Hematopoietic multipotent progenitor cell treated with erythropoietin and hydrocortisone succinate and interleukin-3 and kit ligand, for 17 days (in vitro differentiated cells): ENCODE measurements at regions not wholly inside any gene's neighbourhood (a gene's known extent, or its start where the extent isn't known, plus 50 kb on each side); places are given as distances from the start of the nearest gene placed in this dataset.

Experiments used
- DNase-seq: peaks from one replicate; pipeline ENCODE4 v3.0.0-alpha.2; 2015; ENCODE audit warnings: low spot score

DNA sequence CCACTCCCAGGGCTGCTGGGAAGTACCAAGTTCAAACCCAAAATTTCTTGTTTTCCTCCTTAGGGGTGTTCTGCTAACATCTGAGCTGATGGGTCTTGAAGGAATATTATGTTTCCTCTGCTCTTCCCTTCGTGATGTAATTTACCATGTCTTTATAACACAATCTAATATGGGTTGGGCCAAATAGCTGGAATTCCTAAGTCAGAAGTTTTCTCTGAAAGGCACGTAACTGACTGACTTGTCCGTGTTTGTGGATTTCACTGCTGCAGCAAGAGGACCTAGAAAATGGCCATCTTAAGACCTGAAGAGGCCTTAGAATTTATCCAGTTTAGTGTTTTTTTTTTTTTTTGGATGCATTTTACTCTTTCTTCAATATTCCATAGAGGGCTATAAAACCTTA is 256.7 kb downstream of the DCDC2C start:
- no peak for DNase-seq

DNA sequence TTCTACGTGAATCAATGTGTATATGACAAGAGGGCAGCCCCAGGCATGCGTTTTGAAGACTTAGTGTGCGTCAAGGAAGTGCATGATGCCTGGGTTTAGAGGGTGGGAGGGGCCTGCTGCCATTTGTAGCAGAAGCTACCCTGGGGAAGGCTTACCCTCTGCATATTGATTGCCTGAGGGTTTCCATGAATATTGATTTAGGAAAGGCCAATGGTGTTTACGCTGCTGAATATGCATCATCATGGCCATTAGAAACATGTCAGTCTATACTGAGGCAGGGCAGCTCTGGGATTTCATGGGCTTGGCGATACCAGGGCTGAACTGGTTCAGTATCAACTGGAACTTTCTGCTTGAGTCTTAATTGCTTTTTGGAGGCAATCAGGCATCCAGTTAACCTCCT is 259.3 kb downstream of the DCDC2C start:
- no peak for DNase-seq

DNA sequence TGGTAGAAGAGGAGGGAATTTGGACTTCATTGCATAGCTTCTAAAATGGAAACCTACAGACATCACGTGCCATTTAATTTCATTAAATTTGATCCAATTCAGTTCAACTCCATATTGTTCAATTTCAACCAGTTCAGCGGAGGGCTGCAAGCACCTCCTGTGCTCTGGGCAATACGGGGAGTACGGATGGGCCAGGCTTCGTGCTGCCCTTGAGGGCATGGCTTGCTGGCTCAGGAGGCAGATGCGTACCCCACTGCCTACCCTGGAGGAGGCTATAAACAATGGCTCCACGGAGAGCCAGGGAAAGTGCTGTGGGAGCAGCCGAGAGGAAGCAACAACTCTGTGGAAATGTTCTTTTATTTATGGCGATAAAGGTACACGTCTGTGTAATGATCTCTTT is 261.8 kb downstream of the DCDC2C start:
- DNase-seq: no peak

DNA sequence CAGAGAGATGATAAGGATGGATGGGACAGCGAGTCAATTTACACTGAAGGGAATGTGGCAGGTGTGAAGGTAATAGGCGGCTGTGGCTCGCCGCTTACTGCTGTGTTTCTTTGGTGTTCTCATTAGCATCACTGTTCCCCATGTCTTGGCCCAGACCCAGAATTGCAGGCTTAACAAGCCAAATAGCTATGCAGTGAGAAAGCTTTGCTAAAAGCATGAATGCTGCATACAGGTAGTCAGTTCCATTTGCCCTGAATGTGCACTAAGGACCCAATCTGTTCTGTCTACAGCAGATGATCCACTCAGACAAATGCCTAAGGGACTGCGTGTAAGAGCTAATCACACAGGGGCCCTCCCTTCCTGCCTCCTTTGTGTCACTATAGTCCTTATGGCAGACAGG is 262.6 kb downstream of the DCDC2C start:
- no peak for DNase-seq

DNA sequence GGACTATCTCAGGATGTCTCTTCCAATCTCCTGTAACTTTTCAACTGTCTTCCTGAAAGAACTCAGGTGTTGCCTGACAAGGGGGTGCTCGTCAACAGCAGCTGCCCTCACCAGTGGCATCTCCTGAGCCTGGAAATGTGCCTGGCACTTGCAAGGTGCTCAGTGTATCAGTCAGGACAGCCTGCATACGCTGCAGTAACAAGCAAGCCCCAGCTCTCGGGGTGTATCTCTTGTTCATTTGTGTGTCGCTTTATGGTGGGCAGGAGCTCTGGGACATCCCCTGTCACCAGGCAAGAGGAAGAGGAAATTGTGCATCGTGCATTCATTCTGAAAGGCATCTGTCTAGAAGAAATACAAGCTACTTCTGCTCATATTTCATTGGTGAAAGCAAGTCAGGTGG is 263.1 kb downstream of the DCDC2C start:
- no peak for DNase-seq

DNA sequence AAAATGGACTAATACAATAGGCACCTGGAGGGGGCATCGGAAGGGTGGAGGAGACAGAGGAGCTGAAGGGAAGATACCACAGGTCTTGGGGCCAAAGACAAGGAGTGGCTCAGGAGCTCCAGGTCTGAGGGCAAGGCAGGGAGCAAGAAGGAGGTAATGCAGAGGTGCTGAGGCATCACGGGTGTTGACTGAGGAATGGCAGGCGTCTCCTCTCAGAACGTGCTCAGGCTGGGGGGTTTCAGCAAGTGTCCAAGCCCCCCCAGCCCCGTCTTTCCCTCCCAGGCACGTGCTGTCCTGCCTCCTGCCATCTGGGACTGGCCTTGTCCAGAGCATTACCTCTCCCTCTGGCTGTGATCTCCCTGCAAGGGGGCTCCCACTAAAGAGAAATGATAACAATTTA is 265.4 kb downstream of the DCDC2C start:
- DNase-seq: no peak

DNA sequence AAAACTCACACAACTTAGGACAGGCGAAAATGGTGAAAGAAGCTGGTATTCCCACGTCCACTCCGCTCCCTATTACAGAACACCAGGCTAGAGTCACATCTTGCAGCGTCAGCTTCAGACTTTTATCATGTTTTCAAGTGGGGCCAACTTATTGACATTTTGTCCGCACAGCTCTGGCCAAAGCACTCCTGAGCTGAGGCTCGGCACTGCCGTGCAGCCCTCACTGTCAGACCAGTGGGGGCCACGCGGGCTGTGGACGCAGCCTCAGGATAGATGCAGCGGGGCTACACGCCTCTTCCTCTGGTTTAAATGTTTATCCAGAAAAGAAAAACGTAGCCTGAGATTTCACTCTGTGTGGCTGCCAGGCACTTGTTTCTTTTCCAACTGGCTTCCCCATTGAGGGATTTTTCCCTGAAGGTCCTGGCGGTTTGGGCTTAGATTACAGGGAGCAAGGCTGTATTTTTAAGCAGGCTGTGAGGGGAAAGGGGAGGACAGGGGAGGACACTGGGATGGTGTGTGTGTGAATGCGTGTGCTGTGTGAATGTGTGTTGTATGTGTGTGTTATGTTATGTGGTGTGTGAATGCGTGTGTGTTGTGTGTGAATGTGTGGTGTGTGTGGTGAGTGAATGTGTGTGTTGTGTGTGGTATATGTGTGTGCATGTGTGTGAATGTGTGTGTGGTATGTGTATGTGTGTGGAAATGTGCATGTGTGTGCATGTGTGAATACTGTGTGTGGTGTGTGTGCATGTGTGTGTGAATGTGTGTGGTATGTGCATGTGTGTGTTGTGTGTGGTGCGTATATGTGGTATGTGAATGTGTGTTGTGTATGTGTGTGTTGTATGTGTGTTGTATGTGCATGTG is 267.6 kb downstream of the DCDC2C start:
- DNase-seq: no peak

DNA sequence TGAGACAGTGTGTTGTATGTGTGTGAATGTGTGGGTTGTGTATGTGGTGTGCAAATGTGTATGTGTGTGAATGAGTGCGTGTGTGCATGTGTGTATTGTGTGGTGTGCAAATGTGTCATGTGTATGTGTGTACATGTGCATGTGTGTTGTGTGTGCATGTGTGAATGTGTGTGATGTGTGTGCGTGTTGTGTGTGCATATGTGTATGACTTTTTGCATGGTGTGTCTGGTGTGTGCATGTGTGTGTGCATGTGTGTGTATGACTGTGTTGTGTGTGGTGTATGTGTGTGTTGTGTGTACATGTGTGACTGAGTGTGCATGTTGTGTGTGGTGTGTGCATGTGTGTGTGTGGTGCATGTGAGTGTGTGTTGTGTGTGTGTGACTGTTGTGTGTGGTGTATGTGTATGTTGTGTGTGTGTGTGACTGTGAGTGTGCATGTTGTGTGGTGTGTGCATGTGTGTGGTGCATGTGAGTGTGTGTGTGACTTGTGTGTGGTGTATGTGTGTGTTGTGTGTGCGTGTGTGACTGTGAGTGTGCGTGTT is 268.3 kb downstream of the DCDC2C start:
- no peak for DNase-seq

DNA sequence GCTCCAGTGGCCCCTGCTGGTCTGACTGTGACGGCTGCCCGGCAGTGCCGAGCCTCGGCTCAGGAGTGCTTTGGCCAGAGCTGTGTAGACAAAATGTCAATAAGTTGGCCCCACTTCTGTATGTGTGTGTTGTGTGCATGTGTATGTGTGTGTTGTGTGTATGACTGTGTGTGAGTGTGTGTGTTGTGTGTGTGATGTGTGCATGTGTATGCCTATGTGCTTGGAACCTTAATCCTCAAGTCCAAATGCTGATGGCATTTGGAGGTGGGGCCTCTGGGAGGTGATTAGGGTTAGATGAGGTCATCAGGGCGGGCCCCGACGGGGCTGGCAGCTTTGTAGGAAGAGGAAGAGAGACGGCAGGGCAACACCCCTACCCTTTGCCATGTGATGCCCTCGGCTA is 269.0 kb downstream of the DCDC2C start:
- no peak for DNase-seq

DNA sequence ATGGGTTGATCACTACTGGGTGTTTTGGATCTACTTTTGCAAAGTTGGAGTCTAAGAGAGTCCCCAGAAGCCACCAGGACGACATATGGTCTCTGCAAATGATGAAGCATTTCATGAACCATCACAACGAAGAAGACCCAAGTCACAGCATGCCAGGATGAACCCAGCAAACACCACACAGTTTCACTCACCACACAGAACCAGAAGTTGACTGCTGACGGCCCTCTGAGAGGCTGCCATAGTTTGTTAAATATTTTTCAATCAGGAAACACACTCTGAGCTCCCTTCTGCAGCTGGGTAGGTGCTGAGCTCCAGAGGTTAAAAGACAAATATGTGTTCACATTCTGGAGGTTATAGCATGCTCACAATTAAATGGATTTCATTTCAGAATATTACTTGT is 271.4 kb downstream of the DCDC2C start:
- DNase-seq: no peak

DNA sequence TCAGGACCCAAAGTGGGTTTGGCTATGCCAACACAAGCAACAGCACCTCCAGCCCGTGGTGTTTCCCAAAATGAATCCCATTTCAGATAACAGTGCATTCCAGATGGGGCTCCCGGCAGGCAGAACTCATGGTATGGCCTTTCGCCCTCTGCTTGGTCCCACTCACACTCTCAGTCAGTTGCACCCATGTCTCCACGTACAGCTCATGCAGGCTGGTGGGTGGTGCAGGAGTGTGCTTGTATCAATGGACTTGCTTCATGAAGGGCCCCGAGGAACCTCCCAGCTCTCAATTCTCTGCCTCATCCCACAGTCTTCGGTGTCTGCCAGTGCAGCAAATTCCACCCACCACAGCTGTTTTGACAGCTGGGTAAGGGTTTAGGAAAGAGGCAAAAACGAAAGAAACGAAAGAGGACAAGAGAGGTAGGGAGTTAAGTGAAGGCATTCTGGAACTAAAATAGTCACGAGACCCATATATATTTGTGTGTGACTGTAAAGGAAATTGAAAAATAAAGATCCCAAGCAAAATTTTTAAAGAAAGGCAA is 278.1 kb downstream of the DCDC2C start:
- DNase-seq: no peak

DNA sequence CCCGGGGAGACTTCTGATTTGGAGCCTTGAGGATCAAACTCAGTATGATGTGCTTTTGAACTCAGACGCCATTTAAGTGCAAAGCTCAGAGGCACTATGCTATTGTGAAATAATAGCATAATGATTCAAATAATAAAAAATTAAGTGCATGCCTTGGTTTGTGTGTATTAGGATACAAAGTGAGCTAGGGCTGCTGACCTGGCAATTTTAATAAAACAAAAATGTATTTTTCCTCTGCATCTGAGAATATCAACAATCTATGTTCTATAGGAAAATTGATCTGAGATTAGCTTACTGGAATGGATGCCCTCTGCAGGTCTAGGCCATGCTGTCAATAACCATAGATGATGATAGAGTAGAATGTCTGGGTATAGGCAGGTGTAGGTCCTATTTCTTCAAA is 278.8 kb downstream of the DCDC2C start:
- DNase-seq: no peak

DNA sequence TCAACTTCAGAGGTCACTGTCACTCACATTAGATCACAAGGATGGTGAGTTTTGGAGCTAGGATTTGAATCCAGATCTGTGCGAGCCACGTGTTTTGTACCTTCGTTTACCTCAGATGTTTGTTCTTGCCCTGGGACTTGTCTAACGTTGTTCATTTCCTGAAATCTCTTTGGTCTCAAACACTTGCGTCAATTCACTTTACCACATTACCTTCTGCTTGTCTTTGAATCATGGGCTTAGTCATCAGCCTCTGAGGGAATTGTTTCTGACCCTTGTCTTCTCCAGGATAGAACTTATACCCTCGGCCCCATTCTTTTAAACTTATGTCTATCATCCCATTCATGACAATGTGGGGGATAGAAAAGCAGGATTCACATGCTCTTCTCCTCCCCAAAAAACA is 282.7 kb downstream of the DCDC2C start:
- DNase-seq: no peak

DNA sequence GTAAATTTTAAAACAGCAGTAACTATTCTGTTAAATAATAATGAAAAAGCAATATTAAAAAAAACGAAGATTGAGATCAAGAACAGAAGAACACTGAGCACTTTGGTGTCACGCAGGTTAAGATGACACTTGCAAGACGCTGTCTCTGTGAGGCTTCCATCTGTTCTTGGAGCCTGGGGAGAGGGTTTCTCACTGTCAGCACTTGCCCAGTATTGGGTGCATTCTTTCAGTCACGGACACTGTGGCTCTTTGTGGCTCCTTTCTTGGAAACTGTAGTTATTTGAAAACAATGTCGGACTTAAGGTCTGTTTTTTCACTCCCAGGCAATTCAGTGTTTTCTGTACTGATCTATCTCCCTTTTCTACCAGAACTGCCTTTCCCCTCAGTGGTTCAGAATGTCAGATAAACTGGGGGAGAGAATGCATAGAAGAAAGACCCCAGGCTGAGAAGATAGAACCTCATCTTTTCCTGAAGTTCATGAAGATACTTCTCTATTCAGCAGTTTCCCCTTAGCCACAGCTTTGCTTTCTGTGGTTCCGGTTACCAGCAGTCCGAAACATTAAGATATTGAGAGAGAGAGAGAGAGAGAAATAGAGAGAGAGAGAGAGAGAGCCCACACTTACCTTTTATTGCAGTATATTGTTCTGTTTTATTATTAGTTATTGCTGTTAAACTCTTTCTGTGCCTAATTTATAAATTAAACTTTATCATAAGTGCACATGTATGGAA is 283.3 kb downstream of the DCDC2C start:
- no peak for DNase-seq

DNA sequence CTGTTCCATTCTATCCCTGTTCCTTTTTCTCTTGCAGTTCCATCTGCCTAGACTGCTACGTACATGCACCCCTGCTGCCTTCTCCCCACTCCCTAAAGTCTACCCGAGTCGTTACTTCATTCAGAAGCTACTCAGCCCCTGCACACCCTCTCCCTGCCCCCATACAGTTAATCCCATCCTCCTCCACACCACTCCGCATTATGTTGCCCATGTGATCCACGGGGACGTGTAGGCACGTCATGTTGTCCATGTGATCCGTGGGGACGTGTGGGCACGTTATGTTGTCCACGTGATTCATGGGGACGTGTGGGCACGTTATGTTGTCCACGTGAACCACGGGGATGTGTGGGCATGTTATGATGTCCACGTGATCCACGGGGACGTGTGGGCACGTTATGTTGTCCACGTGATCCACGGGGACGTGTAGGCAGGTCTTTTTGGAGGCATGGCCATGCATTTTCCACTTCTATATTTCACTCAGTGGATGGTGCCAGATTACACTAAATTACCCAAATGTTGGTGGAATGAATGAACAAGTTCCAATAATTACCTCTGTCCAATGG is 299.5 kb downstream of the DCDC2C start:
- no peak for DNase-seq

DNA sequence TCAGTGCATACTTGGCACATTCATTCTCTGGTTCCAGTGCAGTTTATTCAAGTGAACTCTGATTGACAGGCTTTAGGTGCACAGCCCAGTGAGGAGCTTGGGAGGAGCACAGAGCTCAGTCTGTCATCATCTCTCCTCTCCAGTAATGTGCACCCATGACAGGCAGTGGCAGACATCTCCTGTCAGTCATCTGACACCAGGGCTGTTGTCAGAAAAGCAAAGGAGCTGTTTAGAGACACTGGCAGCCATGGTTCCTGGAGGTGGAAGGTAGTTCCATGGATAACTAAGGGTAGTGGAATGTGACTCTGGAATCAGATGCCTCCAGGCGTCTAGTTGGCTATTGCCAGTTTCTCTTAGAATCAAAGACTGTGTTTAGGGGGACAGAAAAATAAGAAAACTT is 308.8 kb downstream of the DCDC2C start:
- no peak for DNase-seq

DNA sequence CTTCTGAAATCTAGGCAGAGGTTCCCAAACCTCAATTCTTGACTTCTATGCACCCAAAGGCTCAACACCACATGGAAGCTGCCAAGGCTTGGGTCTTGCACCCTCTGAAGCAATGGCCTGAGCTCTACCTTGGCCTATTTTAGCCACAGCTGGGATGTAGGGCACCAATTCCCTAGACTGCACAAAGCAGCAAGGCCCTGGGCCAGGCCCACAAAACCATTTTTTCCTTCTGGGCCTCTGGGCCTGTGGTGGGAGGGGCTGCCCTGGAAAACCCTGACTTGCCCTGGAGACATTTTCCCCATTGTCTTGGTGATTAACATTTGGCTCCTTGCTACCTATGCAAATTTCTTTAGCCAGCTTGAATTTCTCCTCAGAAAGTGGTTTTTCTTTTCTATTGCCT is 315.2 kb downstream of the DCDC2C start:
- DNase-seq: no peak

DNA sequence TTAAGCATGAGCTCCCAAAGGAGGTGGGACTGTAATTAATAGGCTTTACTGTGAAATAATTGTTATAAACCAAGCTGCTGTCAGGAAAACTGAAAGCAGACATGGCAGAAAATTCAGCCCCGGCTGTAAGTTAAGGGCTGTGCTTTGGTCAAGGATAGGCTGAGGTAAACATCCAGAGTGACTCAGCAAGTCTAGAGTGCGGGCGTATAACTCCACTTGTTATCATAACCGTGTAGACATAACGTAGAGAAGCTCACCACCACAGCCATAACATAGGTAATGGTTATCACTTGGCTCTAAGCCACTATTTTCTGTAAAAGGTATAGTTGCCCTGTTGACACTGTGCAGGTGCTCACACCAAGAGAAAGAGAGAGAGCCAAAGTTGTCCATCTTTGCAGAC is 316.8 kb downstream of the DCDC2C start:
- DNase-seq: no peak

DNA sequence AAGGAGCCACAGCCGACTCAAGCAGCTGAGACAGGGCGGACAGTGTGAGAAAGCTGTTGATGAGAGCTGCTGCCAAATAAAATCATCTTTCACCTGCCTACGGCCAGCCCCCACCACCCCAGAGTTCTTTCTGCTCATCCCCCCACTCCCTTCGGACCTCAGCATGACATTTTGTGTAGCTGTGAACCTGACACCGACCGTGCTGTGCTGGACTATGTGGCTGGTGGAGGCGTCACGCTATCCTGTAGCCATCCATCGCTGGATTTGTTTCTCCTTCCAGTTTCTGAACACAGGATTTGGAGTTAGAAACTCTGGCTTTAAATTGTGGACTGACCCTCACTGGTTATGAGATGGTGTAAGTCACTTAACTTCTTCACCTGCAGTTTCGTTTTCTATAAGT is 317.3 kb downstream of the DCDC2C start:
- DNase-seq: no peak

DNA sequence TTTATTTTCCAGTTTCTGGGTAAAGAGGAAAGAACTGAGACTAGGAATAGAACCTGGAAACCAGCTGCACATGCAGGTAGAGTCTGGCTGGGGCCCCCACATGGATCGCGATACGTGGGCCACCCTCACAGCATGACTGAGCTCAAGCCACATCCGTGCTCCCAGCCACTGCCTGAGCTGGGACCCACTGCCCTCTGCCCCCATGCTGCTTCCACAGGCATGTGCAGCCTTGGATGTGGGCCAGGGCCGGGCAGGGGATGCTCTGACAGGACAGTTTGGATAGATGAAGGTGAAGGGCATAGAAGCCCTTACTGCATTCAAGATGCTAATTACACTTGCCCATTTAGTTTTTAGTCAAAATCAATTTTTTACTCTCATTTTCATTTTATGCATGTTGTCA is 321.2 kb downstream of the DCDC2C start:
- DNase-seq: no peak

DNA sequence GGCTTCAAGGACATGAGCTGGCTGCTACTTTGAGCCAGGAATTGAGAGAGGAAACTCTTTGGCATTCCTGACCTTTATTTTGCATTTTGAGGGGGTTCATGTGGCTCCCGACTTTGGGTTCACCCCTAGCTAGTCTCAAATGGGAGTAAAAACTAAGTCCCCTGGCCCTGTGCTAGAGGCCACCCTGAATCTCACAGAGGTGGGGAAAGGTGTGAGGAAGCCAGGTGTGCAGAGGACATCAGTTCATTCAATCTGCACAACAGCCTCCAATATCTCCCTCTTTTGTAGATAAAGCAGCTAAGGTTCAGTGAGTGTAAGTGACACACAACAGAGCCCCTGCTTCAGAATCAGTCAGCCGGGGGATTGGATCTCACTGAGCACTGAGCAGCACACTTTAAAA is 325.7 kb downstream of the DCDC2C start:
- no peak for DNase-seq

DNA sequence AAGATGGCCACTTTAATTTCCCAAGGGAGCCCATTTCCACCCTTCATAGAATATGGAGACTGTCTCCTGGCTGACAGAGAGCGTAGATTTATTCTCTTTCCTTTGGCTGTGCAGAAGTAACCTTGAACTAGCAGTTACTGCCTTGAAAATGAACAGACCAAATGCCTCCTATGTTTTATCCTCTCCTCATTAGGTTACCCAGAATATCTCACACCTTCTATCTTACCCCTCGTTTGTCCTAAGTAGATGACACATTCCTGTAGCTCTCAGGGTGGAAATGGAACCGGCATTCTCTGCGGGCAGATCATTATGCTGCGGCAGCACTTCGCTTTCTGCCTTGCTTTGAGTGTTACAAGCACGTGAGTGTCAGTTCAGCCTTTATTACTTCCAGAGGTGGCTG is 336.5 kb downstream of the DCDC2C start:
- no peak for DNase-seq
